ENCODE measurements at regions not wholly inside any gene's neighbourhood (a gene's known extent, or its start where the extent isn't known, plus 50 kb on each side); places are given as distances from the start of the nearest gene placed in this dataset.

DNA sequence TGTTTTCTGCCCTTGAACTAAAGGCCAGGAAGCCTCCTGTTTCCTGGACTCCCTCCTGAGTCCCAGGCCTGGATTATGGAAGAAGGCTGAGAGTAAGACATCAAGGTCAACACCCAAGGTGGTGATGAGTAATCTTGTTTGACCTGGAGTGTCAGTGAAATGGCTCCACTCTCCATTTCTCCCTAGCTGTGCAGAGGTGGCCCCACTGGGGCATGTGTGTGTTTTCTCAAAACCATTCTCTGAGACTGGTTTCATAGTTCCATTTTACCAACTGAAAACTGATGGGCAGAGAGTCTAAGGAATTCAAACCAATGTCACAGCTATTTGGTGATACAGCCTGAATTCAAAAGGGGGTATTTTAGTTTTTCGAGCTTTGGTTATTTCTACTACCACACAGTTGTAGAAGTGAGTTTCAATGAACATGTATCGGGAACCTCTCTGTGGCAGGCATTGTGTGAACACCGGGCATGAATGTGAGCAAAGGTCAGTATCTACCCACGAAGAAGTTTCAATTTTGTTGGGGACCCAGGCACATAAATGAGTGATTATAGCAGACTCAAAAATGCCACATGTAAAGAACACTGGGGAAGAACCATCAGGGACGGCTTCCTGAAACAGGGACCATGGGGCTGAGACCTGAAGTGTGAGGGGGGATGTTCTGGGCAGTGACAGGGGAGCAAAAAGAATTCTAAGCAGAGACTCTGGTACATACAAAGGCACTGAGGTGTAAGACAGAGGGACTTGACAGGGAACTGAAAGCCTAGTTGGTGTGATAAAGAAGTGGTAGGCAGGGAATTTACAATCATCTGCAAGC lies 269.6 kb upstream of the KLF4 start:
- DNase-seq, result no peak

DNA sequence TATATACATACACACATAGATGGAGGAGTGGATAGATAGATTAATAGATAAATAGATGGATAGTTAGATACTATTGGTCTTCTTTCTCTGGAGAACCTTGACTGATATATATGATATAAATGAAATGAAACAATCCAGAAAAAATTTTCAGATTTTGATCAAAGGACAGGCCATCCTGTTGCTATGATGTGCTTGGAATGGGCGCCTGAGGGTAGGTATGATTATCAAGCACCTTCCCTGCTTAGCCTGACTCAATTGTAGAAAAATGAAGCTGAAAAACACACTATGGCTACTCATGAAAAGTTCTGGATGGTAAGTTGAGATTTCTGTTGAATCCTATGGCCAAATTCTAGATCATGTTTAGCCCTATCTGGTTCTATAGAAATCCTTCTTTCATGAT lies 266.5 kb upstream of the KLF4 start:
- no peak for DNase-seq

DNA sequence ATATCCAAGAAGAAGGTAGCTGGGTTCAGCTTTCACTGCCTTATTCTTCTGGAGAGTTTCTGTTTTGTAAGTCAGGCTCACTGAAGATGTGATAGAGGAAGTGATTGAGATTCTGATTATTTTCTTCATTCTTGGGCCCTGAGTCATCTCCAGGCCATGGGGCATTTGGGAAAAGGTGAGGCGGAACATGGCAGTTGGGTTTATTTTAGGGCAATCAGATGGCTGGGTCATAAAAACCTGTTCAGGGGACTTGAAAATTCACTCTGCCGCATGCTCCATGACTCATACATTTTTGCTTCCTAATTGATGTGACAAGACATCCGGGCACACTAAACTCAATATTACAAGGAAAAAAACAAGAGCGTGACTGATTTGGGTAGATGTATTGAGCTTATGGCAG lies 265.7 kb upstream of the KLF4 start:
- no peak for DNase-seq

GRCh38 chr9:107751567-107752210 lies 262.1 kb upstream of the KLF4 start:
- no peak for DNase-seq

DNA sequence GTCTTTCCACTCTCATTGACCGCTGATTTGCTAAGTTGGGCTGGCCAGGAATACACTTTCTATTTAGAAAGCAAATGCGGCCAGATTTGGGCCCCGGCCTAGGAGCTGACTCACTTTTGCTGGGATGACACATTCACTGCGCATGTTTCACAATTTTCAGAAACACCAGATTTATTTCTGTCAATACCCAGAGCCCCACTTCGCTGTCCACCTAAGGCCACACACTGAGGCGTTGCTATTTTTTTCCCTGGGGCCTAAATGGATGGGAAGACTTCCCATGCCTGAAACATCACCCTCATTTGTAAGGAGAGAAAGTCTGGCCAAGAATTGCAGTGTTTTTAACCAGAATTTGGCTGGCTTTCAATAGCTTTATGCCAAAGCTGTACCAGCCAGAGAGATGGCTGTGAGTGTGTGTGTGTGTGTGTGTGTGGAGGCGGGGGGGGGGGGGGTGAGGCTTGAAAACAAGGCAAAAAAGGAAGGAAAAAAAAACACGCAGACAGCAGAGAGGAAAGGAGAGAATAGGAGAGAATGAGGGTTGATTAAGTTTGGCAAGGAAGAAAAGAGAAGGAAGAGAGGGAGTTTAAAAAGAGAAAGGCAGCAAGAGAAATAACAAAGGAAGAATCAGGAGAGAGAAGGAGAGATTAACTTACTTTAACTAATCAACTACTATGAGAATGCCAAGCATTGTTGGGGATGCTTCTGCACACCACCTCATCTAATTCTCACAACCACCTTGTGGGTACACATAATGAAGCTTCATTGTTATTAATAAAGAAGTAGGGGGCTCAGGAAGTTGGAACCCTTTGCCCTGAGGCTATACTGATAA lies 261.4 kb upstream of the KLF4 start:
- DNase-seq, result no peak

DNA sequence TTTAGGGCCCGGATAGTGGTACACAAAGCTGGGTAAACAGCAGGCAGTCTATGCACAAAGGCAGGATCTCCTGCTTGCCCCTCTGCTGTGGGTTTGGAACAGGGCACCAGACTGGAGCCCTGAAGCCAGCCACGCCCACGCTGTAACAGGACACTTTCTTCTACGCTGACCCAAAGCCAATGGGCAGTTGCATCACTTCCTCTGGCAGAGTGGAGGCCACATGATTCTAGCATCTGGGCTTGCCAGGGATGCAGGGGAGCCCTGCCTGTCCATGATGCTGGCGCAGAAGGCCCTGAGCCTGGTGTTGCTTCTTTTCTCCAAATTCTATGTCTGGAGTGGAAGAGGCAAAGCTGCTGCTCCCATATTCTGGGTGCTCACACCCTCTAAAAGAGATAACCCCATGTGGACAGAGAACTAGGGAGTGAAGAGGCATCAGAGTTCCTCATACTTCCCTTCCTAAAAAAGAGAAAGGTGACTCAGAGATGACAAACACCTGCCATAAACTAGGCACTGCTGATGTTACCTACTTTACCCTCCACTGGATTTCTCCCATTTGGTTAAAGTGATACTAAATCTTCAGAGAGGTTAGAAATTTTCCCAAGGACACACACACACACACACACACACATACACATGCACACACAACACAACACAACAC lies 260.3 kb upstream of the KLF4 start:
- DNase-seq, result no peak

GRCh38 chr9:107744873-107745272 lies 255.3 kb upstream of the KLF4 start:
- no peak for DNase-seq

DNA sequence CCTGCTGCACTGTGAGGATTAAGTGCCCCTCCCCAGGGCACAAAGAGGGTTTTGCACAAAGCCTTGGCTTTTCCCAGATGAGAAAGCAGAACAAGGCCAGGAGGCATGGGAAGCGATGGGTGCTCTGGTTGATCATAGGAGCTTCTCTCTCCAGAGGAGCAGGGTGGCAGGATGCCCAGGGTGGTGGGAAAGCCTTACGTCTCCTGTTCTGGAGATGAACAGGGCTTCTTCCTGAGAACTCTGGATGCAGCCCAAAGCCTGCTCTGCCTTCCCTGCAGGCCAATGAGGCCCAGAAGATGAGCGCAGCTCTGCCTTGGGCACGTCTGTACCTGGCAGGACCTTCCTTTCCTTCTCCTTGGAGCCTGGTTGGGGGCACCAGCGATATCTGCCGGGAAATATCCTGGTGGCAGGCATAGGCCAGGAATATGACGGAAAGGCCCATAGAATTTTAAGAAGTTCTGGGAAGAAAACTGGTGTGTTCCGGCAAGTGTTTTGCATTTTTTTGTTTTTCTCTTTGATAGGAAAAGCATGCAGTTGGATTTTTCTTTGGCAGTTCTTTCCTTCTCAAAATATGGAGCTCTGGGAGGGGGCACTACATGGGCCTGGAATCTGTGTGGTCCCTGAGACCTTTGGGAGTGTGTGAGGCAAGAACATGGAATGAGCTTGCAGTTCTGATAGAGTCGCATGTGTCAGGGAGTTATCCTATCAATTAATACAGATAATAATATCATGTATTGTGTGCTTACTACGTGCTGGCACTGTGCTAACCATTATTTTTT lies 253.2 kb upstream of the KLF4 start:
- no peak for DNase-seq

- no peak for DNase-seq
Observed at GRCh38 chr9:107740088-107740980, 250.8 kb upstream of the KLF4 start.

DNA sequence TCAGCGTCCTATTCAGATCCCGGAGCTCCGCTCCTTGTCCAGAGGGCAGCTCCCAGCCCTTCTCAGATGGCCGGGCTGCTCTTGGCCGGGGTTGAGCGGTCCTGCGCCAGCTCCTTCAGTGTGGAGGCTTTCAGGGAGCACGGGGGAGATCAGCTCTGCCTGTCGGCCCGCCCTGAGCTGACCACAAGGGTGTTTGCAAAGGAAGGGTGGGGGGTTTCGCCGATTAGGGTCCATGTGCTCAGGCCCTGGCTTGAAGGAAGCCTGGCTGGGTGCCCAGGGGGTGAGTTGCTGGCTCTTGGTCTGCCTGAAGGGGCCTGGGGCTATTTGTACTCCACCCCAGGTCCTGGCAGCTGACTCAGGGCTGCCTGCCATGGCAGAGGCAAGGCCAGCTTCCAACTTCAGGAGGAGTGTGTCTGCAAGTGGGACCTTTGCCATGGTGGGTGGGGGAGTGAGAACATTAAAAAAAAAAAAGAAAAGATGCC lies 250.1 kb upstream of the KLF4 start:
- no peak for DNase-seq

DNA sequence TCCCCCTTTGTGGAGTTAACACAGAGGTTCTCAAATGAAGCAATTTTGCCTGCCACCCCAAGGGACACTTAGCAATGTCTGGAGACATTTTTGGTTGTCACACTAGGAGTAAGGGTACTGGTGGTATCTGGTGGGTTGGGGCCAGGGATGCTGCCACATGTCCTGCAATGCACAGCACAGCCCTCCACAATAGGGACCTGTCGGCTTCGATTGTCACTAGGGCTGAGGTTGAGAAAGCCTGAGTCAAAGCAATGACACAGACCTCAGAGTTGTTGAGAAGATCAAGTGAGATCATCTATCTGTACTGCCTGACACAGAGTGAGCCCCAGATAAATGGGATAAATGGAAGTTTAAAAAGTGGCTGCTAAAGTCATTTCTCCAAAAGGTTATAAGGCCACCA lies 249.2 kb upstream of the KLF4 start:
- DNase-seq, result no peak

GRCh38 chr9:107737987-107738743 lies 248.6 kb upstream of the KLF4 start:
- no peak for DNase-seq

- no peak for DNase-seq
Observed at GRCh38 chr9:107737610-107737986, 248.0 kb upstream of the KLF4 start.

DNA sequence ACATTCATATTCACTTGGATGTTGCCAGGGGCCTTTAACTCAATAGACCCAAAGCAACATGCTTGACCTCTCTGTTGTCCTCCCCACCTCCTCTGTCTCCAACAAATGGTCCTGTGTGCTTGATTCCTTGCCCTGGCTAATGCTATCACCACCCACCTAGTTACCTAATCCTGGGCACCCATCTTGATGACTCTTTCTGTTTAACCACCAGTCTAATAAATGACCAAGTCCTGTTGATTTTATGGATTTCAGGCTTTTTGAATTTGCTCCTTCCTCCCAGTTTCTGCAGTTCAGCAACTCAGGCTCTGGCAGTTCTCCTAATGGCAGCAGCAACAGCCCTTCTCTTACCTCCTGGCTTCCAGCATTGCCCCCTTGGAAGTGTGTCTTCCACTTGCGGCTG lies 246.3 kb upstream of the KLF4 start:
- no peak for DNase-seq

DNA sequence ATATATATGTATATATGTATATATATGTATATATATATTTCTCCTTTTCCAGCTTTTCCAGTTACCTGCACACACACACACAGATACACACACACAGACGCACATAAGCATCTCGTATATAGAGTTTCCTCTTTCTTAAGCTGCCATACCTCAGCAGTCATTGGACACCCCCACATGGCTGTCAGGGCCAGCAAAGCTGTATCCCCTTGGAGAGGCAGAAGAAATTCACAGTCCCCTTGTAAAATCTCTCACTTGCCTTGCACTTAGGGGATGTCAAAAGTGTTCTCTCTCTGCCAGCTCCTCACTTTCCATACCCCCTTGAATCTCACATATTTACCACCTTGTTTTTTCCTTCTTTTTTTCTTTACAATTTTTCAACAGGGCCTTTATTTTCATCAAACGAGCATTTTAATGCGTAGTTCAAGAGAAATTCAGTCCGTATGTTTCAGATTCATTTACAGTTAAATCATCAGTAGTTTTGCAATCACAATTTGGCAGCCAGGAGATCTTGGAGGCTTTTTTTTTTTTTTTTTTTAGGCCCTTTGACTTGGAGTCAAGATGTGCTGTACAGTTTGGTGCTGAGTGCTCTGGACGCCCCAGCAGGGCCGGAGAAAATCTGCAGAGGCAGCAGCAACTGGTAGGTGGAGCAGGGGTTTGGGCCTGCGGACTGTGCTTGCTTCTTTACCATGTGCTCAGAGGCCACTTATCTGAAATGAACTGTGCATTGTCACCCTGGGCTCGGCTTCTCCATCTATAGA lies 244.9 kb upstream of the KLF4 start:
- no peak for DNase-seq

GRCh38 chr9:107733523-107733894 lies 243.9 kb upstream of the KLF4 start:
- no peak for DNase-seq

DNA sequence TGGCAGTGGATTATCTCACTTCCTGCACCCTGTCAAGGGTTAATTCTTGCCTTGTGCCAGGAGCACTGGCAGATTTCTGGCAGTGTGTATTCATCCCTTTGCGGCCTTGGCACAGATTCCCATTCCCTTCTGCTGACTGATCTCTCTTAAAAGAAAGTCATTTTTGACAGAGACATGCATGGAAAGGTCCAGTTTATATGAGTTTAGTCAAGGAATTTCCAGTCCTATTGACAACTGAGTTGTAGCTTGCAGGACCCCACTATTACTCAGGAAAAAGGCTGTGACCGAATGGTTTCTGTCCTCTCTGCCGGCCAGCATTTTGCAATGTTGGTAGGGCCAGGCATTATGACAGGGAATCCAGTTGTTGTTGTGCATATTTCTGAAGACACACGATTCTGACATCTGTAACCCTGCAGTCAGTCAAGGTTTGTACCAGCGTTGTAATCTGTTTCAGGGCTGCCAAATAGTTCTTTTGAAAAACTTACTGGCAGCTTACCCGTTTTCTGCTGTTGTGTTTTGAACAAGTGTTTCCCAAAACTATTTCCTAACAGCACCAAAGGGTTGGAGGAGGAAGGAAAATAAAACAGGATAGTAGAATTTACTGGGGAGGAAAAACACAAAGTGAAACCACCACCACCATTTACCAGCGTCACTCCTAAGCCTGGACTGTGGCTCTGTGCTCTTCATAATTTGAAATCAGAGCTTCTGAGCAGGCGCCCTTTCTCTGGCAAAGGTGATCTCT lies 243.4 kb upstream of the KLF4 start:
- no peak for DNase-seq

GRCh38 chr9:107731115-107731762 lies 241.7 kb upstream of the KLF4 start:
- no peak for DNase-seq

Measured in stimulated activated CD4-positive, alpha-beta T cell treated with anti-CD3 and anti-CD28 coated beads, Interleukin-4, amount 100 ng/mL, for 24 hours (primary cell).